HepG2 (cell line): ENCODE measurements at regions not wholly inside any gene's neighbourhood (a gene's known extent, or its start where the extent isn't known, plus 50 kb on each side); places are given as distances from the start of the nearest gene placed in this dataset.
A peak's percentile ranks its signal among the peaks of the same experiment; 100 is the strongest.

Source experiments
- ATAC-seq: fragments of 200-7000 bp; cut with Tn5 transposase; 3 replicates; pipeline ENCODE4 v1.9.1; 2020; ENCODE audit warnings: mild to moderate bottlenecking, moderate library complexity
- BruUV-seq: library from RNA; stranded (reverse); fragments of 400-500 nt; replicated peaks from 2 replicates; lab custom pipeline; 2021; lab: Mats Ljungman, UMichigan
- CTCF ChIA-PET: fragments of 300-600 bp; formaldehyde crosslinking; extraction: SDS; loops from one replicate; lab custom pipeline; 2021; ENCODE audit warnings: low total read pairs, inconsistent platforms, low intra/inter-chr PET ratio; lab: Yijun Ruan, JAX
- POLR2A ChIA-PET: fragments of 350-600 bp; sonication (Branson Sonifier 250); formaldehyde crosslinking; loops from one replicate; lab custom pipeline; 2020; ENCODE audit warnings: antibody characterized with exemption, inconsistent platforms; lab: Yijun Ruan, JAX
- DNase-seq: peaks from one replicate; pipeline ENCODE4 v3.0.0-alpha.2; 2015; ENCODE audit warnings: low spot score
- FAIRE-seq: peaks from 3 replicates; lab custom pipeline; 2011; peaks lifted over from hg19 to GRCh38; lab: Jason Lieb, UNC
- H2AFZ ChIP-seq: one replicate; pipeline ENCODE4 v1.6.1; 2011; ENCODE audit warnings: low read length, inconsistent platforms
- H3K27ac ChIP-seq: fragments of 300-600 bp; 3 replicates; pipeline ENCODE4 v1.8.0; 2011; ENCODE audit warnings: mixed run types, mild to moderate bottlenecking, mixed read lengths, low read length, inconsistent platforms; ENCODE audit not compliant: insufficient read depth; ENCODE audit errors: extremely low read length
- H3K27me3 ChIP-seq, 2 experiments: fragments of 200-600 bp in 1 of 2; 2 replicates in 1 of 2; 3 replicates in 1 of 2; pipeline versions ENCODE4 v1.6.0 to v1.8.0; 2011; ENCODE audit warnings: low read length in 2 of 2, mild to moderate bottlenecking in 2 of 2, moderate library complexity in 2 of 2, inconsistent platforms in 1 of 2; ENCODE audit not compliant: insufficient read depth in 2 of 2, control insufficient read depth in 1 of 2
- H3K36me3 ChIP-seq, 2 experiments: fragments of 200-600 bp in 1 of 2; replicated peaks in 1 of 2; 2 replicates in 1 of 2; 3 replicates in 1 of 2; pipeline versions ENCODE4 v1.5.1 to v1.8.0; 2011; ENCODE audit warnings: low read length in 2 of 2, inconsistent platforms in 1 of 2; ENCODE audit not compliant: insufficient read depth in 2 of 2, control insufficient read depth in 1 of 2
- H3K4me1 ChIP-seq: 2 replicates; pipeline ENCODE4 v1.5.1; 2012; ENCODE audit warnings: low read length, inconsistent platforms; ENCODE audit not compliant: insufficient read depth
- H3K4me2 ChIP-seq: 2 replicates; pipeline ENCODE4 v1.6.0; 2011; ENCODE audit warnings: low read depth, low read length, inconsistent platforms
- H3K4me3 ChIP-seq, 3 experiments: fragments of 200-600 bp in 1 of 3; sonication (generic), shearing (Covaris generic) in 1 of 3; replicated peaks in 1 of 3; 2 replicates each; pipeline ENCODE4 v1.5.1; 2011 to 2016; ENCODE audit warnings: low read length in 3 of 3, inconsistent platforms in 2 of 3, low read depth in 2 of 3, mild to moderate bottlenecking in 2 of 3, control low read depth in 1 of 3, mixed read lengths in 1 of 3; ENCODE audit not compliant: insufficient read depth in 1 of 3
- H3K79me2 ChIP-seq: one replicate; pipeline ENCODE4 v1.6.1; 2011; ENCODE audit warnings: low read length, inconsistent platforms; ENCODE audit not compliant: insufficient read depth
- H3K9ac ChIP-seq: 2 replicates; pipeline ENCODE4 v1.6.0; 2011; ENCODE audit warnings: mild to moderate bottlenecking, low read depth, low read length, inconsistent platforms; ENCODE audit not compliant: insufficient read depth
- H3K9me3 ChIP-seq: 2 replicates; pipeline ENCODE4 v1.5.1; 2012; ENCODE audit warnings: mild to moderate bottlenecking, low read length
- H4K20me1 ChIP-seq: 2 replicates; pipeline ENCODE4 v1.6.0; 2011; ENCODE audit warnings: inconsistent platforms, mild to moderate bottlenecking, low read length, moderate library complexity; ENCODE audit not compliant: insufficient read depth
- ARNT2 ChIP-seq: sonication (generic); formaldehyde crosslinking; IDR thresholded peaks from 2 replicates; pipeline ENCODE4 v1.8.0; 2022; ENCODE audit warnings: mild to moderate bottlenecking, low read depth, missing genetic modification reagents, moderate library complexity
- KLF6 ChIP-seq: IDR thresholded peaks from 2 replicates; pipeline ENCODE4 v1.8.0; 2016; ENCODE audit warnings: missing biosample characterization, missing genetic modification reagents
- NCOA5 ChIP-seq: sonication (generic); formaldehyde crosslinking; IDR thresholded peaks from 2 replicates; pipeline ENCODE4 v1.4.0; 2020; ENCODE audit warnings: missing genetic modification reagents
- NPAS2 ChIP-seq: sonication (generic); formaldehyde crosslinking; IDR thresholded peaks from 2 replicates; pipeline ENCODE4 v1.8.0; 2022; ENCODE audit warnings: mild to moderate bottlenecking, missing genetic modification reagents, borderline replicate concordance
- PBX2 ChIP-seq: IDR thresholded peaks from 2 replicates; pipeline ENCODE4 v1.6.1; 2016; ENCODE audit warnings: control low read depth
- SP2 ChIP-seq: sonication (generic); formaldehyde crosslinking; IDR thresholded peaks from 2 replicates; pipeline ENCODE4 v1.5.1; 2020; ENCODE audit warnings: mild to moderate bottlenecking, missing genetic modification reagents
- SPEN ChIP-seq: sonication (generic); formaldehyde crosslinking; IDR thresholded peaks from 2 replicates; pipeline ENCODE4 v1.5.1; 2020; ENCODE audit warnings: low read depth, mild to moderate bottlenecking, missing genetic modification reagents
- SRSF1 ChIP-seq: fragments of 200-400 bp; formaldehyde crosslinking; optimal IDR thresholded peaks from 2 replicates; pipeline ENCODE3; 2017; ENCODE audit warnings: mild to moderate bottlenecking, low read depth, low read length, moderate library complexity
- ZBTB10 ChIP-seq: sonication (generic); formaldehyde crosslinking; IDR thresholded peaks from 2 replicates; pipeline ENCODE4 v1.4.0; 2020; ENCODE audit warnings: missing genetic modification reagents, borderline replicate concordance
- ZBTB8A ChIP-seq: sonication (generic); formaldehyde crosslinking; IDR thresholded peaks from 2 replicates; pipeline ENCODE4 v1.4.0; 2020; ENCODE audit warnings: mild to moderate bottlenecking, low read depth, missing genetic modification reagents, borderline replicate concordance
- ZNF101 ChIP-seq: sonication (generic); formaldehyde crosslinking; IDR thresholded peaks from 2 replicates; pipeline ENCODE4 v1.4.0; 2020; ENCODE audit warnings: mild to moderate bottlenecking, low read depth, missing genetic modification reagents, borderline replicate concordance
- ZNF3 ChIP-seq: IDR thresholded peaks from 2 replicates; pipeline ENCODE4 v1.7.0; 2017; ENCODE audit warnings: inconsistent platforms
- ZNF432 ChIP-seq: sonication (generic); formaldehyde crosslinking; IDR thresholded peaks from 2 replicates; pipeline ENCODE4 v1.5.0; 2020; ENCODE audit warnings: missing genetic modification reagents, mild to moderate bottlenecking, borderline replicate concordance
- ZNF740 ChIP-seq: sonication (generic); formaldehyde crosslinking; IDR thresholded peaks from 2 replicates; pipeline ENCODE4 v1.4.0; 2020; ENCODE audit warnings: missing genetic modification reagents
- ZNF790 ChIP-seq: sonication (generic); formaldehyde crosslinking; IDR thresholded peaks from 2 replicates; pipeline ENCODE4 v1.8.0; 2022; ENCODE audit warnings: missing genetic modification reagents, mild to moderate bottlenecking, borderline replicate concordance
- WGBS: methylation state at CpG from one replicate; pipeline ENCODE4 v1.1.6; 2017; ENCODE audit warnings: low lambda C conversion rate; 5-methylcytosine and 5-hydroxymethylcytosine counted together
- in situ Hi-C: cut with HindIII; loops from 2 replicates; pipeline ENCODE4 v1.10.0; 2017; ENCODE audit warnings: low pct_unique_long_range_greater_than_20kb; ENCODE audit not compliant: extremely low pct_ligation_motif_present
- intact Hi-C: fragments of 100-400 bp; cut with micrococcal nuclease; formaldehyde crosslinking; loops from one replicate; pipeline ENCODE4 v1.10.0; 2022; ENCODE audit not compliant: unreplicated experiment
- TF ChIP-seq, protein P1 (sequence below): sonication (generic); formaldehyde crosslinking; conservative IDR thresholded peaks from 2 replicates; pipeline ENCODE4 v1.8.0; 2022; ENCODE audit warnings: missing genetic modification reagents
- TF ChIP-seq, protein P2 (sequence below): sonication (generic); formaldehyde crosslinking; IDR thresholded peaks from 2 replicates; pipeline ENCODE4 v1.4.0; 2020; ENCODE audit warnings: missing genetic modification reagents, mild to moderate bottlenecking, borderline replicate concordance

DNA sequence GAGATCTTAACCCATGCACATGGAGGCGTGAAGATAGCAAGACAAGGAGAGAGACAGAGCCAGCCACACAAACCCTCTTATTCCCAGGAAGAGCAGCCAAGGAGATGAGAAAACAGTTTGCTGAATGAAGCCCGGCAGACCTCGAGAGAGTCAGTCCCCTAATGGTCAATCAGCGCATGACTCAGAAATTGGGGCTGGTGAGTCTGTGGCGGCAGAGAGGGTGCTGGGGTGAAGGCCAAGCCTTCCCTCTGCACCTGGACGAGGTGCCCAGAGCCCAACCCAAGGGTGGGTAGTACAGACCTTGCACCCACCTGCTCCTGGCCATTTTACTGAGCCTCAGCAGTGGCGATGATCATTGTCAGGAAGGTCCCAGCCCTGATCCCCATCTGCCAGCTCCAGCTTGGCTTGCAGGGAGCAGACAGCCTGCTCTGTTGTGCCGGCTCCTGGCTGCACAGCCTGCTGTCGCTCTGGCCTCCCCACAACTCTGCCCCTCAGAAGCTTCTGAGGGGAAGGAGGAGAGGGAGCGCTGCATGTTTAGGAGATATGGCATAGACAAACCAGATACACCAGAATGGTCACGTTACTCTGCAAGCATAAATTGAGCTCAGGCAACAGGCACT is 256.6 kb downstream of the RPS24 start:
- no peak for DNase-seq
- no peak for FAIRE-seq
- no peak overlapping the region for H3K4me3 ChIP-seq
- TF ChIP-seq ZNF740 = no peak
- no peak for TF ChIP-seq NPAS2 (CRISPR knock-in tag)
- no peak for TF ChIP-seq ZNF3
- TF ChIP-seq ZBTB10 (CRISPR knock-in tag) = no peak
- TF ChIP-seq SPEN (CRISPR knock-in tag) = no peak
- no peak for TF ChIP-seq ZNF101
- no peak for TF ChIP-seq PBX2 (CRISPR knock-in tag)
- TF ChIP-seq NCOA5 = no peak
- TF ChIP-seq SRSF1 = no peak
- TF ChIP-seq, protein P1, sequence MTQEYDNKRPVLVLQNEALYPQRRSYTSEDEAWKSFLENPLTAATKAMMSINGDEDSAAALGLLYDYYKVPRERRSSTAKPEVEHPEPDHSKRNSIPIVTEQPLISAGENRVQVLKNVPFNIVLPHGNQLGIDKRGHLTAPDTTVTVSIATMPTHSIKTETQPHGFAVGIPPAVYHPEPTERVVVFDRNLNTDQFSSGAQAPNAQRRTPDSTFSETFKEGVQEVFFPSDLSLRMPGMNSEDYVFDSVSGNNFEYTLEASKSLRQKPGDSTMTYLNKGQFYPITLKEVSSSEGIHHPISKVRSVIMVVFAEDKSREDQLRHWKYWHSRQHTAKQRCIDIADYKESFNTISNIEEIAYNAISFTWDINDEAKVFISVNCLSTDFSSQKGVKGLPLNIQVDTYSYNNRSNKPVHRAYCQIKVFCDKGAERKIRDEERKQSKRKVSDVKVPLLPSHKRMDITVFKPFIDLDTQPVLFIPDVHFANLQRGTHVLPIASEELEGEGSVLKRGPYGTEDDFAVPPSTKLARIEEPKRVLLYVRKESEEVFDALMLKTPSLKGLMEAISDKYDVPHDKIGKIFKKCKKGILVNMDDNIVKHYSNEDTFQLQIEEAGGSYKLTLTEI (CRISPR knock-in tag) = no peak
- TF ChIP-seq SP2 (CRISPR knock-in tag) = no peak
- TF ChIP-seq, protein P2, sequence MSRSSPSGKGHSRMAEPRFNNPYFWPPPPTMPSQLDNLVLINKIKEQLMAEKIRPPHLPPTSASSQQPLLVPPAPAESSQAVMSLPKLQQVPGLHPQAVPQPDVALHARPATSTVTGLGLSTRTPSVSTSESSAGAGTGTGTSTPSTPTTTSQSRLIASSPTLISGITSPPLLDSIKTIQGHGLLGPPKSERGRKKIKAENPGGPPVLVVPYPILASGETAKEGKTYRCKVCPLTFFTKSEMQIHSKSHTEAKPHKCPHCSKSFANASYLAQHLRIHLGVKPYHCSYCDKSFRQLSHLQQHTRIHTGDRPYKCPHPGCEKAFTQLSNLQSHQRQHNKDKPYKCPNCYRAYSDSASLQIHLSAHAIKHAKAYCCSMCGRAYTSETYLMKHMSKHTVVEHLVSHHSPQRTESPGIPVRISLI (CRISPR knock-in tag) = no peak
- no peak for TF ChIP-seq ZNF790
- no peak for TF ChIP-seq KLF6 (CRISPR knock-in tag)
- no peak for TF ChIP-seq ARNT2 (CRISPR knock-in tag)
- no peak for TF ChIP-seq ZNF432 (CRISPR knock-in tag)
- TF ChIP-seq ZBTB8A (CRISPR knock-in tag) = no peak
- WGBS = 27% methylated on average over 7 of the region's 11 CpGs
- H3K79me2 ChIP-seq = no peaks in the 10 kb centered on the region
- no TSS peak for BruUV-seq
- no peak overlapping the region for H3K27ac ChIP-seq
- ATAC-seq = peak; percentile 45; the same call in 1 of the 3 replicates
- ChIA-PET CTCF (no interaction called here), POLR2A (no interaction called here)
- no peaks in the 10 kb centered on the region for H4K20me1 ChIP-seq
- in situ Hi-C loops = no loop called here
- no peak overlapping the region for H2AFZ ChIP-seq
- H3K4me1 ChIP-seq = peaks cover 13% of the 10 kb centered on the region
- no peaks in the 10 kb centered on the region for H3K9me3 ChIP-seq
- H3K27me3 ChIP-seq = peaks cover 5 to 13% of the 10 kb centered on the region in 2 experiments; a peak in 3 of 5 replicates
- H3K36me3 ChIP-seq = no peaks in the 10 kb centered on the region
- H3K9ac ChIP-seq = no peak overlapping the region
- intact Hi-C loops = no loop called here
- no peak overlapping the region for H3K4me2 ChIP-seq
